Amniotic stem cell (primary cell): ENCODE measurements at regions not wholly inside any gene's neighbourhood (a gene's known extent, or its start where the extent isn't known, plus 50 kb on each side); places are given as distances from the start of the nearest gene placed in this dataset.

Experiments used
- DNase-seq: peaks from one replicate; lab custom pipeline; 2025; lab: John Stamatoyannopoulos, UW

DNA sequence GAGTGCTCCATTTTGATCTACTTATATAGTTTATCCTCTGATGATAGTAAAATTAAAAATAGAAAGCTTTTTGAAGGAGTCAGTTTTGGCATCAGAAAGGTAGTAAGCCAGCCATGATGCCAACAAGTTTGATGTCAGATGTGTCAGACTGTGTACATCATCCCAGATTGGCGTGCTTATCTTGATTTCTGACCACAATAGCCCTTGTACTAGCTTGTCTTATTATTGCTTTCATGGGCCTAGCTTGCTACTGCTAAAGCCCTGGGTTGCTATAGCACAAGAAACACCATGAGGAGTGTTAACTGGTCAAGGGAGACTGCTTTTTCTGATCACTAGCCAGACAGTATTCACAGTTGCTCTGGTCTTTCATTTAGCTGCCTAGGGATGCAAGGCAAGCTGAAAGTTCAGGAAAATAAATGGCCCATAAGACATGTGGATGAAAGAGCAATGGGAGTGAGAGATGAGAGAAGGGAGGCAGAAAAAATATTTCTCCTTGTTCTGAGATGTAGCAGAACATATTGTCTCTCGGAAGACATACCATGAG, 1038.5 kb downstream of the JRKL start:
- no peak for DNase-seq

DNA sequence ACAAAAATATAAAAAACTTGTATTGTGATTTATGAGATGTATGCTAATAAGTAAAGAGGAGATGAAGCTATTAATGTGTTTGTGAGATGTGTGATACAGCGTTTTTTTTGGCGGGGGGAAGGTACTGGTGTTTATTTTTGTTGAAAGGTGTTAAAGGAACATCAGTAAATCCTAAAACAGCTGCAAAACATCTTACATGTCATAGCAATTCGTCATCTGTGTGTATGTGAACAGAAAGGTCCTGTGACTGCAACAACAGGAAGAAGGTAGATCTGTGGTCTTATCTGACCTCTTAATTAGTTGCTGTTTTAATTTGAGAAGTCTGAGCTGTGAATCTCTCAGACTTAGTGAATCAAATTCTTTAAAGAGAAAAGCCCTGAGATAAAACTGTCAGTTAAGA, 1041.1 kb downstream of the JRKL start:
- DNase-seq, result no peak

DNA sequence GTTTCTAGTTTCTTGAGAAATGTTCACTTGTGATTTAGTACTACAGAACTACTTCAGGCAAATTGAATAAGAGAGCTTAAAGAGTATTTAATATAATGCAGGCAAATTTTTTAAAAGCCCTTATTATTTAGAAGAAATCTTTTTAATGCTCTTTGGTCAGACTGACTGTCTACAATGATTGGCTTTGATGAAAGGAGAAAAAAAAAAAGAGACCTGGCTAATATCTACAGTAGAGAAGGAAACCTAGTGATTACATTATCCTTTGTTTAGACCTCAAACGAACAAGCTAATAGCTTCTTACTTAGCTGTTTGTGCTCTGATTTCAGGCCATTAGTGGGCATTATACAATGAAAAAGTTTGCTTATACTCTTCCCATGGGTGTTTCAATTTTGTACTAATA, 1043.1 kb downstream of the JRKL start:
- DNase-seq, result no peak

DNA sequence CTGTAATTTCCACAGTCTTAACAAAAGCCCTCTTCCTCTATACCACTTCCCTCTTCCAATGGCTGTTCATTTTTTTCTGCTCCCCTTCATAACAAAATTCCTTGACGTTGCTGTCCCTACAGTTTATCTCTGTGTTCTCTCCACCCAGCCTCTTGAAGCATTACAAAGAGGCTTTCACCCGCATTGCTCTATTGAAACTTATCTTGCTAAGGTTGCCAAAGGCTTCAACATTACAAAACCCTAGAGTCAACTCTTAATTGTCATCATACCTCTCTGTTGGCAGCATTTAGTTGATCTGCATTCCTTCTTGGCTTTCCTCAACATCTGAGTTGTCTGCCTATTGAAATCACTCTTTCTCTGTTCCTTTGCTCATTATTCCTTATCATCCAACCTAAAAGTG, 1055.7 kb downstream of the JRKL start:
- DNase-seq, result no peak

DNA sequence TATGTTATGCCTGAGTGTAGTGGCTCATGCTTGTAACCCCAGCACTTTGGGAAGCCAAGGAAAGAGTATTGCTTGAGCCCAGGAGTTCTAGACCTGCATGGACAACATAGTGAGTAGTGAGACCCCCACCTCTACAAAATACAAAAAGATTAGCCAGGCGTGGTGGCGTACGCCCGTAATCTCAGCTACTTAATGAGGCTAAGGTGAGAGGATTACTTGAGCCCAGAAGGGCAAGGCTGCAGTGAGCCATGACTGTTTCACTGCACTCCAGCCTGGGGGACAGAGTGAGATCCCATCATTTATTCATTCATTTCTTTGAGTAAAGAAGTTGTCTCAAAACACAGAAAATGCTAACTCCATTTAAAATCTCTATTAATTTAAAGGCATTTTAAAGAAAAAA, 1061.6 kb downstream of the JRKL start:
- no peak for DNase-seq

DNA sequence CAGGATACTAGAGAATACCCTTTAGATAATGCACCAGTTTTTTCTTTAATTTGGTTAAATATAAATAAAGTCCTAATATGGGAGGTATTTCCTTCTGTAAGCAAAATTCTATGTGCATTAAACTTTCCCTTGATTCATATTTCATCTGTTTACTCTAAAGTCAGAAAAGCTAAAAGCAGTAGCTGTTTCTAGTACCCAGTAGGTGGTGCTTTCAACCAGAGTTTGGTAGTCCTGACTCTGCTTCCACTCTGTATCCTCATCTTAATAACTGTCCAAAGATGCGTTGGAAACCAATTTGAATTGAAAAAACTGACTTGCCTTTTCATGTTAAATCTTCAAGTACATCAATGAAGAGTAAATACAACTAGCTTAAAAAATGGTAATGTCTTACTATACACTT, 1065.2 kb downstream of the JRKL start:
- peak; percentile 1 for DNase-seq

DNA sequence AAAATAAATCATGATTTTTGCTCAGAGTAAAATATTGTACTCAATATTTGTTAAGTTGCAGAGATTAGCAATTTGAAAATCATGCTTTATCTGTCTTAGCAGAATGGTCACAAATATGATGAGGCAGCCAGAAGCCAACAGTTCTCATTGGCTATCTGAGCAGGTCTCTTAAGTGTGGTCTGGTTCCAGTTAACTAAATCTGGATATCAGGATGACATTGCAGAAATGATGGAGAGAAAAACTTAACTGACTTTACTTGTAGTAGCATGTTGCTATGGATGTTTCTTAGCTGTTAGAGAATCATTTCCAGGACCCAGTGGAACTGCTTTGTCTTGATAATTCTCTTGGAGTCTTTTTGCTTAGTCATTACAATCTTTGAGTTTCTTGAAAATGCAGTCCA, 1070.3 kb downstream of the JRKL start:
- no peak for DNase-seq

DNA sequence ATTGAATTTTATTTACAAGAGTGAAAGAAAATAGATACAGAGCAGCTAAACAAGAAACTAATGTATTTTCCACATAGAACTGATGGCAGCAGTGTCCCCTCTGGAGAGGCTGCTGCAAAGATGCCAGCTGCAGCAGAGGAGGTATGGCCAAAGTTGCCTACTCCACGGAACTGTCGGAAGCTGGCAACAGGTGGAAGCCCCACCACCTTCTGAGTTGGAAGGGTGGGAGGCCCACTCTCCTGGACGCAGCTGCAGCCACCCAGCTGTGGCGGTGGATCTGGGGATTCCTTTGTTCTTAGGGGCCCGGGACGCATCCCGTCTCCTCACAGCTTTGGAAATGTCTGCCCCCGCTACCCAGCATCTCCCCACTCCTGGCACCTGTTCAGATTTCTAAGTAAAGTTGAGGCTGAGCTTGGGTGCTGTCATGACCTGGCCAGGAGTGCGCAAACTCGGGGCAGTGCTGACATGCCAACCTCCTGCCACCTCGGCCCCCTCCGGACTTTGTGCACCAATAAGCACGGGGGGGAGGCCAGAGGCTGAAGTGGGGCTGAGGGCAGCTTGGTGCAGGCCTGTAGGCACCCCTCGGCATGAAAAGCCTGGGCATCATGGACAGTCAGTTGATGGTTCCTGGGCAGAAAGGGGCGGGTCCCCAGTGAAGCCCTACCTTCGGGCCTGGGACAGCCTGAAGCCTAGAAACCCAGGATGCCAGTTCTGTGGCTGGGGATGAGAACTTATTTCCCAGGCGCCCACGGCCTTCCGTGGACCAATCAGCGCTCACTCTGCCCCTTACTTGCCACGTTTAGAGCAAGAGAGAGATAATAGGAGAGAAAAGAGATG, 1071.4 kb downstream of the JRKL start:
- no peak for DNase-seq

DNA sequence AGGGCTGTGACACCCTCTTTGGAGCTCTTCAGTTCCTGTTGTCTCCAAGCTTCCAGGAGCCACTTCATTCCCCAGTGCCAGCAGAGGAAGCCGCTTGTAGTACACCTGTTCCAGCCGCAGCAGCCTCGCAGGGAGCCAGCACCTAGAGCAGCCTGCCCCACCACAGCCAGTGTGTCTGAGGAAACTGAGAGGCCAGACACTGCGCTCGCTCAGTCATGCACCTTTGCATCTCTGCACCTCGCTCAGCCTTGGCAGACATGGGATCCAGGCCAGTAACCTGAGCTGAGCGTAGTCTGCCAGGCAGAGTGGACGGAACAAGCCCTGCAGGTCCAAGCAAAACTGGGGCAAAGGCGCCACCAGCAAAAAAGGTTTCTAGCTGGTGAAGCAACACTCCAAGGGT, 1072.1 kb downstream of the JRKL start:
- DNase-seq, result no peak

DNA sequence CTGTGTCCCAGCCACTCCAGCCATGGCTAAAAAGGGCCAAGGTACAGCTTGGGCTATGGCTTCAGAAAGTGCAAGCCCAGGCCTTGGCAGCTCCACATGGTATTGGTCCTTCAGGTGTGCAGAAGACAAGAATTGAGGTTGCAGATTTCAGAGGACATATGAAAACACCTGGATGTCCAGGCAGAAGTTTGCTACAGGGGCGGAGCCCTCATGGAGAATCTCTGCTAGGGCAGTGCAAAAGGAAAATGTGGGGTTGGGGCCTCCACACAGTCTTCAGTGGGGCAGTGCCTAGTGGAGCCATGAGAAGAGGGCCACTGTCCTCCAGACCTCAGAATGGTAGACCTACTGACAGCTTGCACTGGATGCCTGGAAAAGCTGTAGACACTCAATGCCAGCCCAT, 1074.1 kb downstream of the JRKL start:
- DNase-seq, result no peak

DNA sequence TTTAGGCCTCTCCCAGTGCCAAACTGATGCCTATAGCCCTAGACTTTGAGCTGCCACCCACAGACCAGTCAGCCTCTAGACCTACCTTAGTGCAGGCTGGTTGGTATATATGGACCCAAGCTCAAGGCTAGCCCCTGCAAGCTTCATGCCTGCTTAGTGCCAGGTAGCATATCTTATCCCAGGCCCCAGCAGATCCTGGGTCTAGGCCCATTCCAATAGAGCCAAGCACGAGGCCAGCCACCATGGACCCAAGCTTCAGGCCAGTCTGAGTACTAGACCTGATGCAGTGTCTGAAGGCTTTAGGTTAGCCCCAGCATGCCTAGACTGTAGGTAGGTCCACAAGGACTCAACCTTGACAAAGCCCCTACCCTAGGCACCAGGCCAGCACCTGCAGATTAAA, 1081.7 kb downstream of the JRKL start:
- DNase-seq, result no peak

DNA sequence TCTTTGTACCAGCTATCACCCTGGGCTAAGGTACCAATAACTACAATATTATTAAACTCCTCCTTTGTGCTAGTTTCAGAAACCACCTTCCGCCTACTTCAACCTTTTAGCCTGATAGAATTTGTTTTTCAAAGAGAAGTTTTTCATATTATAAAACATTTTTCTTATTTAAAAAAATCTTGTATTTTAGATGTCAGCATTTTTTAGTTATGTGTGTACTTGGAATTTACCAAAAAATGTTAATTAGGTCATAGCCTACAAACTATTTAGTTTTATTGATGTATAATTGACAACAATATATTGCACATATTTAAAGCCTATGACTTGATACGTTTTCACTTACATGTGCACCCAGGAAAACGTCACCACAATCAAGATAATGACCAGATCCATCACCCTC, 1097.6 kb downstream of the JRKL start:
- DNase-seq, result no peak

DNA sequence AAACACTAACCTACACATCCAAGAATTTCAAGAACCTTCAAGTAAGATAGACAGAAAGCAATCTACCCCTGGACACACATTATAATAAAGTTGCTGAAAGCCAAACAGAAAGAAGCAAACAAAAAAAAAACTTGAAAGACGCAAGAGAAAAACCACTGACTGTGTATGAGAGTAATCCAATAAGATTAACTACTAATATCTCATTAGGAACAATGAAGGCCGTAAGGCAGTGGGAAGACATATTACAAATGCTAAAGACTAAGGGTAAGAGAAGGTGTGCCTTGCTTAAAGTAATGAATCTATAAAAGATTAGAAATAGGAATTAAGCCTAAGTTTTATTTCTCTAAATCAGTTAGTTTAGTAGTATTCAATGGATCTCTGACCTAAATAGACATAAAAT, 1109.1 kb downstream of the JRKL start:
- DNase-seq, result no peak

DNA sequence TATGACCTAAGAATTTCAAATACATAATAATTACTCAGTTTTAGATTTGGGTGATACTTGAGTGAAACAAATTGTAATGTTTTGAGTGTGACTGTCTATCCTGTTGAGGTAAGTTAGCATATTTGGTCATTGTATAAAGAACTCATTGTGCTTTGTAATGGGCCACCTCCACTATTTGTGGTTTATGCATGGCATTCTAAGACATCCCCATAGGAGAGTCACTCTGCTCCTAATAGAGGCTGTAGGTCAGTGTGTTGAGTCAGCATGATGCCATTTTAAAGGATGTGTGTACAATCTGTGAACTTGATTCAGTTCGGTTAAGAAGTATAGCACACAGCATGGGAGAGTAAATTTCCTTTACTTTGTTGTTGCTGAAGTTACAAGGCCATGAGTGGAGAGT, 1112.4 kb downstream of the JRKL start:
- DNase-seq, result no peak

DNA sequence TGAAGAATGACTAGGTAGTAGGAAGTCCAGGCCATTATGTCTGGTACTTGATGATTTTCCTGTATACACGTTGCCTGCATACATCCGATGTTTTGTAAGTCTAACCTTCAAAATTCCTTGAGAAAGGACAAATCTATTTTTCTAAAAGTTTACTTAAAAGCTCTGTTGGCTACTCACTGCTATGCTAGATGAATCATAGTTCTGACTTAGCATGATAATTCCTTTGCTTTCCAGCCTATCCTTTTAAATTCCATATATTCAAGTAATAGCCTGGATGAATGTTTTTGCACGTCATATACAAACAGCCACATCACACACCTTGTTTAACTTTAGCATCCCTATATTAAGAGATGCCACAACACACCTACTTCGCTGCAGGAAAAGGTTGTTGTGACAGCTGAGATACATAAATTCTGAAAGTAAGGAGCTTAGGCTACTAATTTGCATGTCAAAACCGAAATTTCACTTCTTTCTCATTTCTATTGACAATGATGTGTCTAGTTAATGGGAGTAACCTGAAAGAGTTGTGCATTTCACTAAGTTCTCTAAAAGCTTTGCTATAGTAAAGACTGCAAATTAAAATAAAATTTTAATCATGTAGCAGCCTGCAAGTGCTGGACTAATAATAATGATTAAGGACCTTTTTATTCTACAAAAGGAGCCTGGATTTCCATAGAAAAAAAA, 1116.4 kb downstream of the JRKL start:
- no peak for DNase-seq

DNA sequence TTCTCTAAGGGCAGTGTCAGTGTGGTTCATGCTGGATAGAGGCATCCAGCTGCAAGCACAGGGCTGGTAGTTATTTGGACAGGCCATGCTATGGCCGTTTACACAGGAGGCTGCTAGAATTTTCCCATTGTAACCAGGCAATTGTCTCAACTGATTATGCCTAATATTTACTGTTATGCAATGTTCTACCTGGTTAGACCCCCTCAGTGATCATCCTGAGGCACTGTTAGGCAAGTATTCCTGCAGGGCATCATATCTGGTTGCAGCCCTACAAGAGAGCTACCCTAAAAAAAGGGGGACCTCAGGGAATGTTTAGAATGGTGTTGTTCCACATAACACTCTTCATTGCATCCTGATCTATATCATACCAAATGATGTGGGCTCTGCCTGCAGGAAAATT, 1124.6 kb downstream of the JRKL start:
- DNase-seq, result no peak

DNA sequence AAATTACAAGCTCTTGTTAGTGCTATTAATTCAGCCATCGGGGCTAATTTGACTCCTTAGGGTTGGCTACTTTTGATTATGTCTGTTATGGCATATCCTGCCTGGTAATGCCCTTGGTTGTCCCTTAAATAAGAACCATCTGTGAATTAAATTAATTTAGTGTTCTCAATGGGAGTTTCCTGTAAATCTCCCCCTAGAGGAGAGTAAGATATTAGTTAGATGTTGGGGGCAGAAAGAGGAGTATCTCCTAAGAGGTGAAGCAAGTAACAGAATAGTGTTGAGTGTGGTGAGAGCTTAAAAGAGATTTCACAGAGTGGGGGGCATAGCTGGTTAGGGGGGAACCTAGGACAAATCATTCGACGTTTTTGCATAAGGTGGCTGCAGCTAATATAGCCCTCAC, 1126.9 kb downstream of the JRKL start:
- no peak for DNase-seq

DNA sequence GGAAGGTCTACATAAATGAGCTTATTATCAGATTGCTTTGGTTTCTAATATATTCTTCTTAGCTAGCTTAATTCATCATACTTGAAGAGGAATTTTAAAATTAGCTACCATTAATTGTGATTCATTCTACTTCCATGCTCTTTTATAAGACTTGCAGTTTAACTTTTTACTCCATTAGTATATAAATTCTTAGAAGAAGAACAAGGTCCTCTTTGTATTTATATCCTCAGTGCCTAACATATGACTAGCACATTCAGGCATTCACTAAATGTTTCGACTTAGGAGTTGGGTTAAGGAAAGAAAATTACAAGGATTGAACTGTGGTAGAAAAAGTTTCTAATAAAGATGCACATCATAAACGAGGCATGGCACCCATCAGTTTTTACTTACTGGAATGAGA, 1135.5 kb downstream of the JRKL start:
- DNase-seq, result no peak

DNA sequence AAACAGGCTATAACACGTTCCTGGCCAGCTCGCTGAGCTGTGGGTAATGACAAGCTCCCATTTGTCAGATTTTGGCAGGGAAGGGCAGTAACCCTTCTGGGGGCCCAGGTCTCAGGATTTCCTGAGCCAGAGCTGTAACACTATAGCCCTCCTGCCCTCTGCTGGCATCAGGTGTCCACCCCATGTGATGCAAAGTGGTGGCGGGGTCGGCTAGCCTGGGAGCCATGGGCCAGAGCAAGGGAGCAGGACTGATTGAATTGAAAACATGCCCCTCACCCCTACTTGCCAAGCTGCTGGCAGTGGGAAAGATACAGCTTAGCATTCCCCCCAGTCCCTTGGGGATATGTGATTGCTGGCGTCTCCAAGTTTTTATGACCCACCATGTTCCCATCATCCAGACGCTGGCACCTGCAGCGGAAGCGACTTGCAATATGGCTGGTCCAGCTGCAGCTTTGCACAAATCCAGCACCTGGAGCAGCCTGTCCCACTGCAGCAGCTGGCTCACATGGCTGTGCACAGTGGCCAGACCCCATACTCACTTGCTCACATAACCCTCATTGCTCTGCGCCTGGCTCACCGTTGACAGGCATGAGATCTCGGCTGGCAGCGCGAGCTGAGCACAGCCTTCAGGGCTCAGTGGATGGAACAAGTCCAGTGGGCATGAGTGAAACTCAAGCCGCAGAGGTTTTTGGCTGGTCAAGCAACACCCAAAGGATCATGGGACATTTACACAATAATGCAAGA, 1147.8 kb downstream of the JRKL start:
- no peak for DNase-seq

DNA sequence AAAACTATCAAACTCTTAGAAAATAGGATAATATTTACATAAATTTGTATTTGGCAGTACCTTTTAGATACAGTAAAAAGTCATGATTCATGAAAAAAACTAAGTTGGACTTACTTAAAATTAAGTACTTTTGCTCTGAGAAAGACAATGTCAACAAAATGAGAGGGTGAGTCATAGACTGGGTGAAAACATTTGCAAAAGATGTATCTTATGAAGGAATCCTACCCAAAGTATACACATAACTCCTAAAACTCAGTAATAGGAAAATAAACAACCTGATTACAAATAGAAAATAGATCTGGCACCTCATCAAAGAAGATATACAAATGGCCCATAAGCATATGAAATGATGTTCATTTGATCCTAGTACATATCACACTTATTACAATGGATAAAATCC, 1154.6 kb downstream of the JRKL start:
- no peak for DNase-seq

DNA sequence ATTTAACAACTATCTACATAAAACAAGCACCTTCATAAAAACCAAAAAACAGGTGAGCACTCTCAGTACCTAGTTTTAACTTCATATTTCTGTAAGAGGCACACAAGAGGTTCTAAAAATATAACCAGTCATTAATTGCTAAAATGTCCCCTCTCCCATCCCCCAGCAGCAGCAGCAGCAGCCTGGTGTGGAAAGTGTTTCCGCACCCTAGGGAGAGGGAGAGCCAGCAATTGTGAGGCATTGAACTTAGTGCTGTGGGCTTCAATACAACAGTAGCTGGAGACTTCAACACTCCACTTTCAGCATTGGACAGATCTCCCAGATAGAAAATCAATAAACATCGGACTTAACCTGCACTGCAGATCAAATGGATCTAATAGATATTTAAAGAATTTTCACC, 1158.5 kb downstream of the JRKL start:
- no peak for DNase-seq

DNA sequence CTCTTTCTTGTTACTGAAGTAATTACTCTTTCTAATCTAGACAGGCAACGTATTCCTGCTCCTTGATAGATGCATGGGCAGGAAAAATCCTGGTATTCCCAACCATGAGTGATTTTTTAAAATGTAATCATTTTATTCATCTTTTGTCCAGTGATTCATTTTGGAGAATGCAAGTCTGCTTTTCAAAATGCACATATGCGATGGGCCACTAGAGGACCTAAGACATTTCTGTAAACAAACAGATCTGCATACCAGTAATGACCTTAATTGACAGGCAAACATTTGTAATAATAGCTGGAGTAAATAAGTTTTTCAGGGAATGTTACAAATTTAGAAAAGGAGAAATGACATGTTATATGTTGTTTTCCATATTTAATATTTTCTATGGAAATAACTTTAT, 1167.6 kb downstream of the JRKL start:
- no peak for DNase-seq

DNA sequence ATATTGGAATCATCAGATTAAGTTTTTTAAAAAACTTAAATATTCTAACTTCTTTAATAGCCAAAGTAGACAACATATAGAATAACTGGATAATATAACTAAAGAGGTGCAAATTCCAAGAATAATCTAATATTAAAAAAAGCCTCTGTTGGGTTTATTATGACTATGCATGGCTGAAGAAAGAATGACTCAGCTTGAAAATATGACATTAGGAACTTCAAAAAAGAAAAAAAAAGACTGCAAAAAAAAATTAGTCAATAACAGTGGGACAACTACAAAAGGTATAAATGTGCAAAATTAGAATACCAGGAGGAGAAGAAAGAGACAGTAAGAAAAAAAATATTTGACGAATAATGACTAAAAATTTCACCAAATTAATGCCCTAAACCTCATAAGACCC, 1178.0 kb downstream of the JRKL start:
- DNase-seq, result no peak
